ENCODE measurements at regions not wholly inside any gene's neighbourhood (a gene's known extent, or its start where the extent isn't known, plus 50 kb on each side); places are given as distances from the start of the nearest gene placed in this dataset.
A peak's percentile ranks its signal among the peaks of the same experiment; 100 is the strongest.

DNA sequence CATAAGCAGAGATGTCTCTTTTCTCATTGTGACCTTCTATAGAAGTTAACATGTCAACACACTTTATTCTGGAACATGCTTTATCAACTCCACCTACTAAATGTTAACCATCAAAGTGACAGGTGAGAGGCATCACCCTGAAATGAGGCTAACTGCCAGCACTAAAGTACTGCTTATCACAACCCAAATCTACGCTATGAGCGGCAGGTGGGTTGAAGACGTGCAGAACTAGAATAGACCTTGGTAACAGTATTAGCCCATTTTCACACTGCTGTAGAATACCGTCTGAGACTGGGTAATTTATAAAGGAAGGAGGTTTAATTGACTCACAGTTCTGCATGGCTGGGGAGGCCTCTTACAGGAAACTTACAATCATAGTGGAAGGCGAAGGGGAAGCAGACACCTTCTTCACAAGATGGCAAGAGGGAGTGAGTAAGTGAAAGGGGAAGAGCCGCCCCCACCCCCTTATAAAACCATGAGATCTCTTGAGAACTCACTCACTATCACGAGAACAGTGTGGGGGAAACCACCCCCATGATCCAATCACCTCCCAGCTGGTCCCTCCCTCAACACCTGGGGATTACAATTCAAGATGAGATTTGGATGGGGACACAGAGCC lies 359.0 kb downstream of the SEC23A start:
- FAIRE-seq: no peak
- 8% methylated on average over 7 of the region's 7 CpGs for WGBS (ENCODE audit: low lambda C conversion rate)
- POLR2A ChIA-PET: no interaction called here

More for the DNA sequence above, 359.0 kb downstream of the SEC23A start:
- CTCF ChIA-PET (ENCODE audit: low intra/inter-chr PET ratio, low total read pairs): no interaction called here
- no peaks in the 10 kb centered on the region for H3K9me3 ChIP-seq (ENCODE audit: low read length)
- no peak overlapping the region for H3K4me2 ChIP-seq (ENCODE audit: low read depth, low read length)
- intact Hi-C loops (cut with micrococcal nuclease; ENCODE audit: unreplicated experiment): no loop called here
- TF ChIP-seq, protein P1, sequence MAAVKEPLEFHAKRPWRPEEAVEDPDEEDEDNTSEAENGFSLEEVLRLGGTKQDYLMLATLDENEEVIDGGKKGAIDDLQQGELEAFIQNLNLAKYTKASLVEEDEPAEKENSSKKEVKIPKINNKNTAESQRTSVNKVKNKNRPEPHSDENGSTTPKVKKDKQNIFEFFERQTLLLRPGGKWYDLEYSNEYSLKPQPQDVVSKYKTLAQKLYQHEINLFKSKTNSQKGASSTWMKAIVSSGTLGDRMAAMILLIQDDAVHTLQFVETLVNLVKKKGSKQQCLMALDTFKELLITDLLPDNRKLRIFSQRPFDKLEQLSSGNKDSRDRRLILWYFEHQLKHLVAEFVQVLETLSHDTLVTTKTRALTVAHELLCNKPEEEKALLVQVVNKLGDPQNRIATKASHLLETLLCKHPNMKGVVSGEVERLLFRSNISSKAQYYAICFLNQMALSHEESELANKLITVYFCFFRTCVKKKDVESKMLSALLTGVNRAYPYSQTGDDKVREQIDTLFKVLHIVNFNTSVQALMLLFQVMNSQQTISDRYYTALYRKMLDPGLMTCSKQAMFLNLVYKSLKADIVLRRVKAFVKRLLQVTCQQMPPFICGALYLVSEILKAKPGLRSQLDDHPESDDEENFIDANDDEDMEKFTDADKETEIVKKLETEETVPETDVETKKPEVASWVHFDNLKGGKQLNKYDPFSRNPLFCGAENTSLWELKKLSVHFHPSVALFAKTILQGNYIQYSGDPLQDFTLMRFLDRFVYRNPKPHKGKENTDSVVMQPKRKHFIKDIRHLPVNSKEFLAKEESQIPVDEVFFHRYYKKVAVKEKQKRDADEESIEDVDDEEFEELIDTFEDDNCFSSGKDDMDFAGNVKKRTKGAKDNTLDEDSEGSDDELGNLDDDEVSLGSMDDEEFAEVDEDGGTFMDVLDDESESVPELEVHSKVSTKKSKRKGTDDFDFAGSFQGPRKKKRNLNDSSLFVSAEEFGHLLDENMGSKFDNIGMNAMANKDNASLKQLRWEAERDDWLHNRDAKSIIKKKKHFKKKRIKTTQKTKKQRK (IDR thresholded peaks at IDR 0.05; ENCODE audit: low read length): 0 out of 2 replicates have a peak, but pooled peaks have one; percentile 19
- TF ChIP-seq, protein P2, sequence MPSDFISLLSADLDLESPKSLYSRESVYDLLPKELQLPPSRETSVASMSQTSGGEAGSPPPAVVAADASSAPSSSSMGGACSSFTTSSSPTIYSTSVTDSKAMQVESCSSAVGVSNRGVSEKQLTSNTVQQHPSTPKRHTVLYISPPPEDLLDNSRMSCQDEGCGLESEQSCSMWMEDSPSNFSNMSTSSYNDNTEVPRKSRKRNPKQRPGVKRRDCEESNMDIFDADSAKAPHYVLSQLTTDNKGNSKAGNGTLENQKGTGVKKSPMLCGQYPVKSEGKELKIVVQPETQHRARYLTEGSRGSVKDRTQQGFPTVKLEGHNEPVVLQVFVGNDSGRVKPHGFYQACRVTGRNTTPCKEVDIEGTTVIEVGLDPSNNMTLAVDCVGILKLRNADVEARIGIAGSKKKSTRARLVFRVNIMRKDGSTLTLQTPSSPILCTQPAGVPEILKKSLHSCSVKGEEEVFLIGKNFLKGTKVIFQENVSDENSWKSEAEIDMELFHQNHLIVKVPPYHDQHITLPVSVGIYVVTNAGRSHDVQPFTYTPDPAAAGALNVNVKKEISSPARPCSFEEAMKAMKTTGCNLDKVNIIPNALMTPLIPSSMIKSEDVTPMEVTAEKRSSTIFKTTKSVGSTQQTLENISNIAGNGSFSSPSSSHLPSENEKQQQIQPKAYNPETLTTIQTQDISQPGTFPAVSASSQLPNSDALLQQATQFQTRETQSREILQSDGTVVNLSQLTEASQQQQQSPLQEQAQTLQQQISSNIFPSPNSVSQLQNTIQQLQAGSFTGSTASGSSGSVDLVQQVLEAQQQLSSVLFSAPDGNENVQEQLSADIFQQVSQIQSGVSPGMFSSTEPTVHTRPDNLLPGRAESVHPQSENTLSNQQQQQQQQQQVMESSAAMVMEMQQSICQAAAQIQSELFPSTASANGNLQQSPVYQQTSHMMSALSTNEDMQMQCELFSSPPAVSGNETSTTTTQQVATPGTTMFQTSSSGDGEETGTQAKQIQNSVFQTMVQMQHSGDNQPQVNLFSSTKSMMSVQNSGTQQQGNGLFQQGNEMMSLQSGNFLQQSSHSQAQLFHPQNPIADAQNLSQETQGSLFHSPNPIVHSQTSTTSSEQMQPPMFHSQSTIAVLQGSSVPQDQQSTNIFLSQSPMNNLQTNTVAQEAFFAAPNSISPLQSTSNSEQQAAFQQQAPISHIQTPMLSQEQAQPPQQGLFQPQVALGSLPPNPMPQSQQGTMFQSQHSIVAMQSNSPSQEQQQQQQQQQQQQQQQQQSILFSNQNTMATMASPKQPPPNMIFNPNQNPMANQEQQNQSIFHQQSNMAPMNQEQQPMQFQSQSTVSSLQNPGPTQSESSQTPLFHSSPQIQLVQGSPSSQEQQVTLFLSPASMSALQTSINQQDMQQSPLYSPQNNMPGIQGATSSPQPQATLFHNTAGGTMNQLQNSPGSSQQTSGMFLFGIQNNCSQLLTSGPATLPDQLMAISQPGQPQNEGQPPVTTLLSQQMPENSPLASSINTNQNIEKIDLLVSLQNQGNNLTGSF (CRISPR knock-in tag; IDR thresholded peaks at IDR 0.05): no peak
- TF ChIP-seq ZNF607 (CRISPR knock-in tag; IDR thresholded peaks at IDR 0.05; ENCODE audit: borderline replicate concordance) (no peak), TBX2 (CRISPR knock-in tag; IDR thresholded peaks at IDR 0.05; ENCODE audit: borderline replicate concordance) (no peak), PHF5A (CRISPR knock-in tag; IDR thresholded peaks at IDR 0.05; ENCODE audit: low read depth, unreplicated experiment) (no peak), ZNF644 (CRISPR knock-in tag; IDR thresholded peaks at IDR 0.05; ENCODE audit: low read depth) (no peak), SPEN (CRISPR knock-in tag; IDR thresholded peaks at IDR 0.05; ENCODE audit: low read depth) (0 out of 2 replicates have a peak, but pooled peaks have one; percentile 27)
- no peak overlapping the region for H3K9ac ChIP-seq (ENCODE audit: insufficient read depth, low read depth, low read length)
- no peaks in the 10 kb centered on the region for H3K4me1 ChIP-seq (ENCODE audit: insufficient read depth, low read length)
- H3K4me3 ChIP-seq (replicated peaks in 1 of 3; ENCODE audit: insufficient read depth in 1 of 3, low read depth in 2 of 3, low read length in 3 of 3): no peak overlapping the region
- H3K27me3 ChIP-seq (ENCODE audit: control insufficient read depth in 1 of 2, insufficient read depth in 2 of 2, low read length in 2 of 2): no peaks in the 10 kb centered on the region
- in situ Hi-C loops (cut with HindIII; ENCODE audit: extremely low pct_ligation_motif_present, low pct_unique_long_range_greater_than_20kb): no loop called here
- ATAC-seq (no peak), DNase-seq (ENCODE audit: low spot score) (no peak)
- H4K20me1 ChIP-seq (ENCODE audit: insufficient read depth, low read length): no peaks in the 10 kb centered on the region
- BruUV-seq (replicated peaks): no TSS peak
- no peaks in the 10 kb centered on the region for H3K36me3 ChIP-seq (replicated peaks in 1 of 2; ENCODE audit: control insufficient read depth in 1 of 2, insufficient read depth in 2 of 2, low read length in 2 of 2)
- H2AFZ ChIP-seq (ENCODE audit: low read length): no peak overlapping the region
- no peak overlapping the region for H3K27ac ChIP-seq (ENCODE audit: extremely low read length, insufficient read depth, low read length)
- H3K79me2 ChIP-seq (ENCODE audit: insufficient read depth, low read length): no peaks in the 10 kb centered on the region

Measured in HepG2 (cell line).